IMR-90 (cell line): ENCODE measurements at regions not wholly inside any gene's neighbourhood (a gene's known extent, or its start where the extent isn't known, plus 50 kb on each side); places are given as distances from the start of the nearest gene placed in this dataset.

ENCODE experiments used
- BHLHE40 ChIP-seq: fragments of 150-350 bp; IDR thresholded peaks from 2 replicates; pipeline ENCODE4 v1.6.1; 2016; ENCODE audit warnings: mild to moderate bottlenecking, low read depth, low read length
- CHD1 ChIP-seq: IDR thresholded peaks from 2 replicates; pipeline ENCODE4 v1.6.1; 2012; ENCODE audit warnings: low read depth, low read length, improper control_type of control experiment
- CTCF ChIP-seq: conservative IDR thresholded peaks from 2 replicates; pipeline ENCODE4 v1.5.1; 2012; ENCODE audit warnings: mild to moderate bottlenecking, low read depth, low read length, improper control_type of control experiment
- MXI1 ChIP-seq: IDR thresholded peaks from 2 replicates; pipeline ENCODE4 v1.6.1; 2012; ENCODE audit warnings: low read depth, mild to moderate bottlenecking, low read length, moderate library complexity, borderline replicate concordance
- POLR2A ChIP-seq: IDR thresholded peaks from 2 replicates; pipeline ENCODE4 v1.6.1; 2012; ENCODE audit warnings: mild to moderate bottlenecking, low read depth, low read length
- SMC3 ChIP-seq: fragments of 150-350 bp; IDR thresholded peaks from 2 replicates; pipeline ENCODE4 v1.6.1; 2016; ENCODE audit warnings: low read depth, mild to moderate bottlenecking, antibody characterized with exemption, low read length, moderate library complexity
- USF2 ChIP-seq: fragments of 150-350 bp; IDR thresholded peaks from 2 replicates; pipeline ENCODE4 v1.6.1; 2017; ENCODE audit warnings: mild to moderate bottlenecking, antibody characterized with exemption, low read length, low read depth

- TF ChIP-seq CTCF (no peak), USF2 (no peak), BHLHE40 (no peak), POLR2A (no peak), MXI1 (no peak), SMC3 (no peak), CHD1 (no peak)
These were observed 372.1 kb downstream of the PTPRC start for GRCh38 chr1:199010933-199011332.
